PC-9 (cell line): ENCODE measurements at regions not wholly inside any gene's neighbourhood (a gene's known extent, or its start where the extent isn't known, plus 50 kb on each side); places are given as distances from the start of the nearest gene placed in this dataset.

Source experiments
- BruUV-seq: library from RNA; stranded (reverse); fragments of 400-500 nt; replicated peaks from 2 replicates; lab custom pipeline; 2021; lab: Mats Ljungman, UMichigan
- CTCF ChIA-PET: fragments of 300-600 bp; sonication (Branson Sonifier 250); formaldehyde crosslinking; loops from one replicate; lab custom pipeline; 2022; ENCODE audit warnings: antibody characterized with exemption; lab: Charles Lee
- POLR2A ChIA-PET: fragments of 300-600 bp; sonication (Branson Sonifier 250); formaldehyde crosslinking; loops from one replicate; lab custom pipeline; 2022; ENCODE audit warnings: antibody characterized with exemption; ENCODE audit not compliant: unreplicated experiment; lab: Charles Lee
- DNase-seq, 2 experiments: peaks; one replicate each; pipeline versions ENCODE4 v3.0.0 to v3.0.0-alpha.2; 2015 to 2022; ENCODE audit warnings: mixed read lengths in 1 of 2
- H2AFZ ChIP-seq: fragments of 200-600 bp; sonication (generic); 2 replicates; pipeline ENCODE4 v1.8.1; 2017; ENCODE audit warnings: antibody characterized with exemption
- H3F3A ChIP-seq: fragments of 200-600 bp; sonication (generic); 2 replicates; pipeline ENCODE4 v1.8.1; 2017; ENCODE audit warnings: antibody characterized with exemption, mild to moderate bottlenecking, low read depth; ENCODE audit not compliant: insufficient read depth
- H3K27ac ChIP-seq: fragments of 200-600 bp; sonication (generic); 2 replicates; pipeline ENCODE4 v1.6.1; 2016; ENCODE audit warnings: mixed run types
- H3K27me3 ChIP-seq: fragments of 200-600 bp; sonication (generic); 2 replicates; pipeline ENCODE4 v1.6.1; 2016; ENCODE audit warnings: low read depth, mixed run types; ENCODE audit not compliant: insufficient read depth
- H3K36me3 ChIP-seq: fragments of 200-600 bp; sonication (generic); 2 replicates; pipeline ENCODE4 v1.6.1; 2016; ENCODE audit warnings: low read depth, mixed run types
- H3K4me1 ChIP-seq: fragments of 200-600 bp; sonication (generic); replicated peaks from 2 replicates; pipeline ENCODE4 v1.6.1; 2016; ENCODE audit warnings: mixed run types; ENCODE audit not compliant: insufficient read depth
- H3K4me2 ChIP-seq: fragments of 200-600 bp; sonication (generic); 2 replicates; pipeline ENCODE4 v1.6.1; 2017; ENCODE audit warnings: mixed run types
- H3K4me3 ChIP-seq: fragments of 200-600 bp; sonication (generic); 2 replicates; pipeline ENCODE4 v1.6.1; 2016; ENCODE audit warnings: mixed run types
- H3K79me2 ChIP-seq: fragments of 200-600 bp; sonication (generic); 2 replicates; pipeline ENCODE4 v1.6.1; 2017; ENCODE audit warnings: low read depth, mixed run types
- H3K9me2 ChIP-seq: fragments of 200-600 bp; sonication (generic); 2 replicates; pipeline ENCODE4 v1.8.1; 2017; ENCODE audit warnings: mild to moderate bottlenecking; ENCODE audit not compliant: insufficient read depth
- H3K9me3 ChIP-seq: fragments of 200-600 bp; sonication (generic); 2 replicates; pipeline ENCODE4 v1.8.1; 2016; ENCODE audit warnings: low read depth; ENCODE audit not compliant: insufficient read depth
- H4K20me1 ChIP-seq: fragments of 200-600 bp; sonication (generic); 2 replicates; pipeline ENCODE4 v1.8.1; 2017; ENCODE audit not compliant: insufficient read depth
- EZH2 ChIP-seq: fragments of 200-600 bp; sonication (generic); IDR thresholded peaks from 2 replicates; pipeline ENCODE4 v1.8.0; 2017; ENCODE audit warnings: antibody characterized with exemption, low read depth
- intact Hi-C: fragments of 100-400 bp; cut with micrococcal nuclease; formaldehyde crosslinking; loops from one replicate; pipeline ENCODE4 v1.10.0; 2022; ENCODE audit not compliant: unreplicated experiment
- TF ChIP-seq, protein P1 (sequence below): fragments of 200-600 bp; sonication (generic); conservative IDR thresholded peaks from 2 replicates; pipeline ENCODE4 v1.6.1; 2017; ENCODE audit warnings: mixed run types, antibody characterized with exemption, mild to moderate bottlenecking, moderate library complexity

DNA sequence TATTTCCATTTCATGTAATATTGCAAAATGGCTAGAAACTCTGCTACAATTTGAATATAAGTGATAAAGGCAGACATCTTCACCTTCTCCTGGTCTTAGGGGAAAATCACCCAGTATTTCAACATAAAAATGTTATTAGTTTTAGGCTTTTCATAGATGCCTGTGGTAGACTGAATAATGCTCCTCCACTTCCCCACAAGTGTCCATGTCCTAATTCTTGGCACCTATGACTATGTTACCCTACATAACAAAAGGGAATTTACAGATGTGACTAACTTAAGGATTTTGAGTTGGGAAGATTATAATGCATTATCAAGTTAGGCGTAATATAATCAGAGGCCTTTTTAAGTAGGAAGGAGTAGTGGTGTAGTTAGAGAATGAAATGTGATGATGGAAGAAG is 196.4 kb downstream of the TMTC3 start:
- no peaks in the 10 kb centered on the region for H3K9me3 ChIP-seq
- no peak overlapping the region for H3K4me2 ChIP-seq
- no peaks in the 10 kb centered on the region for H3K36me3 ChIP-seq
- H3F3A ChIP-seq, result no peaks in the 10 kb centered on the region
- ChIA-PET CTCF (no interaction called here), POLR2A (no interaction called here)
- H3K4me1 ChIP-seq, result peaks cover 11% of the 10 kb centered on the region; the same call in 1 of the 2 replicates
- H3K4me3 ChIP-seq, result no peak overlapping the region
- H3K27ac ChIP-seq, result no peak overlapping the region
- no TSS peak for BruUV-seq
- no peak overlapping the region for H2AFZ ChIP-seq
- no peak for TF ChIP-seq EZH2
- H3K9me2 ChIP-seq, result no peaks in the 10 kb centered on the region
- H3K79me2 ChIP-seq, result no peaks in the 10 kb centered on the region
- H3K27me3 ChIP-seq, result no peaks in the 10 kb centered on the region
- DNase-seq, result no peak
- intact Hi-C loops, result loop anchor here (10.0 kb wide), 1 partner anchor 656 kb away; no protein-coding TSS in a partner anchor
- no peaks in the 10 kb centered on the region for H4K20me1 ChIP-seq

DNA sequence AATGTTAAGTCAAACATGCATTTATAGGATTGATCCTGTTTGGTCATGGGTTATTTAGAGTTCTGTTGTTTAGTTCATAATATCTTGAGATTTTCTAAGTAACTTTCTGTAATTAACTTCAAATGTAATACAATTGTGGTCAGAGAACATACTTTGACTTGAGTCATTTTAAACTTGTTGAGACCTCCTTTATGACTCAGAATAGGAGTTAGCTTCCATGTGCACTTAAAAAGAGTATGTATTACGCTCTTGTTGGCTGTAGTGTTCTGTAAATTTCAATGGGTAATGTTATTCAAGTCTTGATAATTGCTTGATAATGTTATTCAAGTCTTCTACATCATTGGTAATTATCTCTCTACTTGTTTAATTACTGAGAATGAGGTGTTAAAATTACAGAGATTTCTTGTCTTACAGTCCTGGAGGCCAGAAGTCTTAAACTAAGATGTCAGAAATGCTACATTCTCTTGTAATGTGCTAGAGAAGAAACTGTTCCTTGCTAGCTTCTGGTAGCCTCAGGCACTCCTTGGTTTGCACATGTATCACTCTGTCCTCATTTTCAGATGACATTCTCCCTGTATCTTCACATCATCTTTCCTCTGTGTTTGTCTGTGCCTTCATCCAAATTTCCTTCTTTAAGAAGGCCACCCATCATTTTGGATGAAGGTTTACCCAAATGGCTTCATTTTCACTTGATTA is 197.3 kb downstream of the TMTC3 start:
- H3K27ac ChIP-seq, result no peak overlapping the region
- POLR2A ChIA-PET, result no interaction called here
- no peak overlapping the region for H3K4me2 ChIP-seq
- H3K79me2 ChIP-seq, result no peaks in the 10 kb centered on the region
- H3K9me2 ChIP-seq, result no peaks in the 10 kb centered on the region
- peaks cover 6% of the 10 kb centered on the region; the same call in 1 of the 2 replicates for H3K4me1 ChIP-seq
- CTCF ChIA-PET, result no interaction called here
- TF ChIP-seq, protein P1, sequence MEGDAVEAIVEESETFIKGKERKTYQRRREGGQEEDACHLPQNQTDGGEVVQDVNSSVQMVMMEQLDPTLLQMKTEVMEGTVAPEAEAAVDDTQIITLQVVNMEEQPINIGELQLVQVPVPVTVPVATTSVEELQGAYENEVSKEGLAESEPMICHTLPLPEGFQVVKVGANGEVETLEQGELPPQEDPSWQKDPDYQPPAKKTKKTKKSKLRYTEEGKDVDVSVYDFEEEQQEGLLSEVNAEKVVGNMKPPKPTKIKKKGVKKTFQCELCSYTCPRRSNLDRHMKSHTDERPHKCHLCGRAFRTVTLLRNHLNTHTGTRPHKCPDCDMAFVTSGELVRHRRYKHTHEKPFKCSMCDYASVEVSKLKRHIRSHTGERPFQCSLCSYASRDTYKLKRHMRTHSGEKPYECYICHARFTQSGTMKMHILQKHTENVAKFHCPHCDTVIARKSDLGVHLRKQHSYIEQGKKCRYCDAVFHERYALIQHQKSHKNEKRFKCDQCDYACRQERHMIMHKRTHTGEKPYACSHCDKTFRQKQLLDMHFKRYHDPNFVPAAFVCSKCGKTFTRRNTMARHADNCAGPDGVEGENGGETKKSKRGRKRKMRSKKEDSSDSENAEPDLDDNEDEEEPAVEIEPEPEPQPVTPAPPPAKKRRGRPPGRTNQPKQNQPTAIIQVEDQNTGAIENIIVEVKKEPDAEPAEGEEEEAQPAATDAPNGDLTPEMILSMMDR, result no peak
- TF ChIP-seq EZH2, result no peak
- no peaks in the 10 kb centered on the region for H3K36me3 ChIP-seq
- no peak for DNase-seq
- no TSS peak for BruUV-seq
- no peak overlapping the region for H3K4me3 ChIP-seq
- H3F3A ChIP-seq, result no peaks in the 10 kb centered on the region
- intact Hi-C loops, result loop anchor here (10.0 kb wide), 1 partner anchor 655 kb away; no protein-coding TSS in a partner anchor
- no peaks in the 10 kb centered on the region for H3K9me3 ChIP-seq
- H4K20me1 ChIP-seq, result no peaks in the 10 kb centered on the region
- no peak overlapping the region for H2AFZ ChIP-seq
- no peaks in the 10 kb centered on the region for H3K27me3 ChIP-seq

DNA sequence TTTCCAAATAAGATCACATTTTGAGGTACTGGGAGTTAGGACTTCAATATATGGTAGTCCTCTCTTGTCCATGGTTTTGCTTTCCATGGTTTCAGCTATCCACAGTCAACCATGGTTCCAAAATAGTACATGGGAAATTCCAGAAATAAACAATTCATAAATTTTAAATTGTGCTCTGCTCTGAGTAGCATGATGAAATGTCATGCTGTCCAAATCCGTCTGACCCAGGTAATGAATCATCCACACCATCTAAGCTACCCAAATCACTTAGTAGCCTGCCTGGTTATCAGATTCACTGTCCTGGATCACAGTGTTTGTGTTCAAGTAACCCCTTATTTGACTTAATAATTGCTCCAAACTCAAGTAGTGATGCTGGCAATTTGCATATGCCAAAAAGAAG is 197.9 kb downstream of the TMTC3 start:
- H3K27me3 ChIP-seq, result no peaks in the 10 kb centered on the region
- intact Hi-C loops, result loop anchor here (10.0 kb wide), 1 partner anchor 655 kb away; no protein-coding TSS in a partner anchor
- no peaks in the 10 kb centered on the region for H3K36me3 ChIP-seq
- BruUV-seq, result no TSS peak
- H3K9me2 ChIP-seq, result no peaks in the 10 kb centered on the region
- peaks cover under 1% of the 10 kb centered on the region; the same call in 1 of the 2 replicates for H3K4me1 ChIP-seq
- no peaks in the 10 kb centered on the region for H3K79me2 ChIP-seq
- no peaks in the 10 kb centered on the region for H3K9me3 ChIP-seq
- TF ChIP-seq EZH2, result no peak
- TF ChIP-seq, protein P1, result no peak
- H4K20me1 ChIP-seq, result no peaks in the 10 kb centered on the region
- H3K4me3 ChIP-seq, result no peak overlapping the region
- H3K4me2 ChIP-seq, result no peak overlapping the region
- DNase-seq, result no peak
- no peak overlapping the region for H2AFZ ChIP-seq
- H3K27ac ChIP-seq, result no peak overlapping the region
- POLR2A ChIA-PET, result no interaction called here
- no peaks in the 10 kb centered on the region for H3F3A ChIP-seq
- CTCF ChIA-PET, result no interaction called here
